ENCODE measurements at regions not wholly inside any gene's neighbourhood (a gene's known extent, or its start where the extent isn't known, plus 50 kb on each side); places are given as distances from the start of the nearest gene placed in this dataset.

GRCh38 chr1:199448646-199449045 lies 578.9 kb upstream of the NR5A2 start (continued):
- TF ChIP-seq MYC (IDR thresholded peaks at IDR 0.05; ENCODE audit: insufficient read depth, insufficient read length, insufficient replicate concordance, low read length, severe bottlenecking) (no peak), ETV6 (conservative IDR thresholded peaks at IDR 0.05 in 1 of 2, IDR thresholded peaks at IDR 0.05 in 1 of 2; ENCODE audit: borderline replicate concordance in 1 of 2, low read depth in 1 of 2) (no peak), NKRF (conservative IDR thresholded peaks at IDR 0.05) (no peak), TAF1 (IDR thresholded peaks at IDR 0.05; ENCODE audit: borderline replicate concordance, low read depth, low read length) (no peak), IKZF1 (conservative IDR thresholded peaks at IDR 0.05) (no peak)

GRCh38 chr1:199449221-199449620 lies 578.3 kb upstream of the NR5A2 start:
- H3K9me3 ChIP-seq (replicated peaks; ENCODE audit: control insufficient read depth, insufficient read depth, low read length): no peaks in the 10 kb centered on the region
- CTCF ChIA-PET: no interaction called here
- RAD21 ChIA-PET (ENCODE audit: unreplicated experiment): no interaction called here
- FAIRE-seq (no peak), DNase-seq (ENCODE audit: low read depth, low spot score) (no peak), ATAC-seq (no peak)
- no peak overlapping the region for H3K4me3 ChIP-seq
- 17% methylated on average over 3 of the region's 3 CpGs for WGBS (ENCODE audit: insufficient coverage, insufficient replicate concordance, low lambda C conversion rate, missing lambda C conversion rate)
- intact Hi-C loops (cut with micrococcal nuclease; ENCODE audit: unreplicated experiment) (no loop called here), in situ Hi-C loops (cut with MboI) (no loop called here)
- H3K79me2 ChIP-seq (ENCODE audit: control insufficient read depth, insufficient read depth, low read length): no peaks in the 10 kb centered on the region
- SMC1A ChIA-PET (ENCODE audit: uncharacterized antibody, unreplicated experiment): interaction anchor here (0.6 kb wide), 1 partner anchor 606 kb away, joined by 3 read pairs; no protein-coding TSS in a partner anchor
- no peaks in the 10 kb centered on the region; a peak in 2 of 4 replicates for H3K27me3 ChIP-seq (replicated peaks in 1 of 2; ENCODE audit: control insufficient read depth in 2 of 2, insufficient read depth in 2 of 2, low read length in 1 of 2)
- H2AFZ ChIP-seq (ENCODE audit: control insufficient read depth, low read depth, low read length): no peak overlapping the region
- no peak overlapping the region for H3K9ac ChIP-seq (ENCODE audit: control insufficient read depth, insufficient read depth, low read length)
- POLR2A ChIA-PET: no interaction called here
- no peak overlapping the region for H3K4me2 ChIP-seq (ENCODE audit: control insufficient read depth, insufficient read depth)
- no peaks in the 10 kb centered on the region for H4K20me1 ChIP-seq (ENCODE audit: control insufficient read depth, insufficient read depth)
- no peak overlapping the region for H3K27ac ChIP-seq (ENCODE audit: control insufficient read depth, insufficient read depth)
- no peaks in the 10 kb centered on the region for H3K4me1 ChIP-seq (ENCODE audit: control insufficient read depth, insufficient read depth, low read length)
- no TSS peak for BruUV-seq (replicated peaks)
- H3K36me3 ChIP-seq (ENCODE audit: control insufficient read depth in 2 of 2, insufficient read depth in 2 of 2, low read length in 1 of 2): no peaks in the 10 kb centered on the region
- TF ChIP-seq KDM1A (IDR thresholded peaks at IDR 0.05; ENCODE audit: borderline replicate concordance) (no peak), ZBTB33 (IDR thresholded peaks at IDR 0.05) (no peak), POLR2A (IDR thresholded peaks at IDR 0.05; ENCODE audit: low read depth, low read length) (no peak), ZNF384 (IDR thresholded peaks at IDR 0.05; ENCODE audit: borderline replicate concordance, low read depth, low read length) (no peak), EGR1 (IDR thresholded peaks at IDR 0.05; ENCODE audit: borderline replicate concordance in 1 of 2, low read depth in 2 of 2, low read length in 2 of 2) (no peak), SKIL (IDR thresholded peaks at IDR 0.05; ENCODE audit: low read depth, poor library complexity, severe bottlenecking) (no peak), JUND (IDR thresholded peaks at IDR 0.05; ENCODE audit: low read depth, low read length) (no peak), ATF7 (IDR thresholded peaks at IDR 0.05; ENCODE audit: low read depth) (no peak), ZNF274 (IDR thresholded peaks at IDR 0.05; ENCODE audit: insufficient read depth, insufficient read length) (no peak), WRNIP1 (IDR thresholded peaks at IDR 0.05; ENCODE audit: borderline replicate concordance, low read depth, low read length) (no peak), TCF7 (IDR thresholded peaks at IDR 0.05; ENCODE audit: borderline replicate concordance) (no peak), TARDBP (IDR thresholded peaks at IDR 0.05; ENCODE audit: borderline replicate concordance) (no peak), NFYB (IDR thresholded peaks at IDR 0.05; ENCODE audit: insufficient read depth, low read depth, low read length) (no peak), RELA (IDR thresholded peaks at IDR 0.05; ENCODE audit: borderline replicate concordance, partially characterized antibody) (no peak)
